Occipital lobe (tissue), 1 donor: ENCODE measurements at regions not wholly inside any gene's neighbourhood (a gene's known extent, or its start where the extent isn't known, plus 50 kb on each side); places are given as distances from the start of the nearest gene placed in this dataset.

Experiments
- DNase-seq: peaks from one replicate; lab custom pipeline; 2025; lab: John Stamatoyannopoulos, UW

DNA sequence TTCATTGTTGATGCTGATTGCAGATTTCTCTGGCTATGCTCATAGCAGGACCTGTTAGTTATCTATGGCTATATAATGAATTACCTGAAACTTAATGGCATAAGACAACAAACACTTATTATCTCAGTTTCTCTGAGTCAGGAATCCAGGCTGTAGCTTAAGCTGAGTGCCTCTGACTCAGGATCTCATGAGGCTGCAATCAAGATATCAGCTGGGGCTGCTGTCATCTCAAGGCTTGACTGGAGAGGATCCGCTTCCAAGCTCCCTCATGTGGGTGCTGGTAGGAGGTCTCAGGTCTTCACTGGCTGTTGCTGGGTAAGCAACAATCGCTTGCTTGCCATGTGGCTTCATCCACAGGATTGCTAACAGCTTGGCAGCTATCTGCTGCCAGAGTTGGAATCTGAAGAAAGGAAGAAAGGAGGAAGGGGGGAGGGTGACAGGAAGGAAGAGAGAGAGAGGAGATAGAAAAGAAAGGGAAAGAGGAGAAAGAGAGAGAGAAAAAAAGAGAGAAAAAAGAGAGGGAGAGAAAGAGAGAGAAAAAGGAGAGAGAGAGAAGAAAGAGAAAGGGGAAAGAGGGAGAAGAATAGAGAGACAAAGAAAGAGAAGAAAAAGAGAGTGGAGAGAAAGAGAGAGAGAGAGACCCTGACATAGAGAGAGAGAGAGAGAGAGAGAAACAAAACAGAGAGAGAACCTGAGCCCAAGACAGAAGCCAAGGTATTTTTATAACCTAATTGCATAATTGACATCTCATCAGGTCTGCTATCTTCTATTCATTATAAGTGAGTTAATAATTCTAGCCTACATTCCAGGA is 579.0 kb upstream of the BTBD3 start:
- no peak for DNase-seq

DNA sequence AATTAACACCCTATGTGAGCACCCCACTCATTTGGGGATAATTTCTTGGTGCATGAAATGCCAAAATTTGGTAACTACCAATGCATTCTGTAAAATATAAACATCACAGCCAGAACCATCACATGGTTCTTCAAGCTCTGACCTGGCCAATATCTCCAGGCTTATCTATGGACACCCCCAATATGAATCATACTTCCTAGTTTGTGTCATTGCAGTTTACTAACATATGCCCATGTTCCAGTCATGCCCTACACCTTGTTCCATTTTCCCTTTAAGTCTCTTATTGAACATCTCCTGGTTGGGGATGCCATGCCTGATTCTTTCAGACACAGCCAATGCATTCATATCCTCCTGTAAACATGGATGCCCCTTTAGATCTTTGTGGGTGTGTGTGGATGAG is 572.8 kb upstream of the BTBD3 start:
- DNase-seq = no peak

DNA sequence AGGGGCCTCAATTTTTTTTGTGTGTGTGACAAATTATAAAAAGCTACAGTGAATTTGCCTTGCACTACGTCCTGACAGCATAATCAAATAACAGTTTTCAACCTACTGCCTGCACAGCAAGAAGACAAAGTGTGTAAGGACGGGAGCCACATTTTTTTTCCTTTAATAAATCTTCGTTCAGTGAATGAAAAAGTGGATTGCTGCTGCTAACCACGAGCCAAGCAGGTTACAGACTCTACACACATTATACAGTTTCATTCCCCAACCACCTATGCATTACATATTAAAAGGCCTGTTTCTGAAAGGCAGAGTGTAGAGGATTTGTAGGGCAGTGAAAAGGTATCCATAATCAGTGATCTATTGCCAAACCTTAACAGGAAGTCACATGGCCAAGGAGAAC is 570.0 kb upstream of the BTBD3 start:
- no peak for DNase-seq

DNA sequence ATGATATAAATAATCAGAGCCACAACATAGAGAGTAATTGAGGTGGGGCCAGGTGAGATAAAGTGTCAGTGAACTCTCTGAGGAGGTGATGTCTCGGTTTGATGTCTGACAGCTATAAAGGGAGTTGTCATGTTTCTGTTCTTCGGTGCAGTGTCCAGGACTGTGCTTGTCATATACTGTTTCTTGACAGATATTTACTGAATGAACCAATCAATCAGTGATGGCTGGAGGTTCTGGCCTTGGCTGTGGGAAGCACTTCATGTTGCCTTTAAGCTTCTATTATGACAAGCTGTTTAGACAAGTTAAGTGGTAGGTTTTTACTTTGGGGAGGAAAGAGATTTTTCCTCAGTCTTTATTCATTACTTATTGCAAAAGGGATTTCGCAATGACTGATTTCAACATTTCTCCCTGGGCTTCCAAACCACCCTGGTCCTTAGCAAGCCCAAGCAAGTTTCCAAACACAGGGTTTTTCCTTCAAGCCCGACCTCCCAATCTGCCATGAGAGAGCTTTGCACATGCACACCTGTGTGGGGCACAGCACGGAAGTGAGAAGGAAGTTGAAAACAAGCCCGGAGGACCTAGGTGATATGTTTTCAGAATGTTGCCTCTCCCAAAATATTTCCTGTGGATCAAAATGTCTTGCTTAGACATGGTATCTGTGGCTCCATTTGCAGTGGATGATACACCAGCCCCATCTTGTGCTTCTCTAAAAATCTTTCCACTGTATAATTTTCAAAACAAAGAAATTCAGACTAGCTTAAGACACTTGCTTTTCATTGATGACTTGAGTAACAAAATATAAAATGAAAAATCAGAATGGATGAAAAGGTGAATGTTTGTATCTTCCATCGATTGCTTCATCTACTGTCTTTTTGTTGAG is 567.3 kb upstream of the BTBD3 start:
- DNase-seq = no peak

DNA sequence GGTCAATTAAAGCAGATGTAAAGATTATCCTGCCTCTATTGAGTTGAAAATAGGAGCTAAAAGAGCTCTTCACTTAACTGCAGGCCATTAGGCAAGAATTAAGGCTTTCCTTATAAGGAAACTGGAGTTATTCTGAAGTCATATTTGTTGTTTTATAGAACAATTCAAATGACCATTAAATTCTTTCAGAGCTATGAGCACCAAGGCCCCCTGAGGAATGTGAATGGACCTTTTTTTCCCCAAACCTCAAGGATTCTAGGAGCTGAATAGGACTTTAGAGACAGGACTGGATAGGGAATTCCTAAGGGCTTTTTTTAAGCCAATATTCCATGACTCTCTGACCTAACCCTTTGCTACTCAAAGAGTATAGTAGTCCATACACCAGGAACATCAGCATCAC is 565.7 kb upstream of the BTBD3 start:
- no peak for DNase-seq

DNA sequence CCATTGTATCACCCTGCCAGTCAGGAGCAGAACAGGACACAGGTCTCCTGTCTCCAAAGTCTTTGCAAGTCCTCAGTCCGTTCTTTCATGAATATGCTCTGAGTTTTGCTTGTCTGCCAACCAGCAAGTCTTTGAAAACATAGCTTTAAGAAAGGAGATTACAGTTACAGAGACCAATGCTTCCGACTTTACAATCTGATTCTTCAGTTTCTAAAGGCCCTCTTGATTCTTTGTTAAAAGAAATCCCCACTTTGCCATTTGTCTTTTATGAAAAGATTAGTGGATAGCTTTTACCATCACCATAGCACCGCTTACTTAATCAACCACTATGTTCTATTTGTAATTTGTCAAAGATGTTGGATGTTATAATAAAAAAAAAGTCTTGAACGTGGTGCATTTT is 562.8 kb upstream of the BTBD3 start:
- DNase-seq = no peak

DNA sequence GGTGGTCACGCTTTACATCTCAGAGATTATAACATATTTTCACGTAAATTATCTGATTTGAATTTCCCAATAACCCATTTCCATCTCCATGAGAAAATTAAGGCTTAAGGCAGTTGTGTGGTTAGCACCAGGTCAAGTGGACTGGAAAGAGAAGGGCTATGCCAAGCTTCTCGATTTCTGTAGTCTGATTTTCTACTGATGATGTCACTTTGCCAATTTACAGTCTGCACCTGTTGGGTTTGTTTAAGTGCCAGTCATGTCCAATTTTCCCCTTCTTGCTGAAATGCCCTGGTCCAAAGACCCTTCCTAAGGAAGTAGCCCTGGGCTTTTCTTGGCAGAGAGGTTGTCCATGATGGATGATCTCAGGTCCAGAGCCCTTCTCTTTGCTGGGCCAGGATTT is 562.3 kb upstream of the BTBD3 start:
- DNase-seq = no peak

DNA sequence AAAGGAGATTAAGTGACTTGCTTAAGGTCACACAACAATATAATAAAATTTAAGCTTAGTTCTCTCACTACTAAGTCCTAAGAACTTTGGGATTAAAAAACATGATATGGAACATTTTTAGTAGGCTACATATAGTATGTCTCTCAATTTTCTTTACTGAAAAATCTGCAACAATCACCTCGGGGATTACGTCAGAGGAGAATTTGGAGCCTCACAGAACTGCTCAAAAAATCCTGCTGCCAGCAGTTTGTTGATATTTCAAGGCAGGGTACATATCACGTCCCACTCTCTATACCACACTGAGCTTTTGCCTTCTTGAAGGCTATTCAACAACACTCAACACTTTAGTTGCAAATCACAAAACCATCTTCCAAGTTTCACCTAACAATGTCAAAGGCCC is 561.6 kb upstream of the BTBD3 start:
- no peak for DNase-seq

DNA sequence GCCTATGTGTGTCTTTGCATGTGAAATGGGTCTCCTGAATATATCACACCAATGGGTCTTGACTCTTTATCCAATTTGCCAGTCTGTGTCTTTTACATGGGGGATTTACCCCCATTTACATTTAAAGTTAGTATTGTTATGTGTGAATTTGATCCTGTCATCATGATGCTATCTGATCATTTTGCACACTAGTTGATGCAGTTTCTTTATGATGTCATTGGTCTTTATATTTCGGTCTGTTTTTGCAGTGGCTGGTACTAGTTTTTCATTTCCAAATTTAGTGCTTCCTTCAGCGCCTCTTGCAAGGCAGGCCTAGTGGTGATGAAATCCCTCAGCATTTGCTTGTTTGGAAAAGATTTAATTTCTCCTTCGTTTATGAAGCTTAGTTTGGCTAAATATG is 555.2 kb upstream of the BTBD3 start:
- DNase-seq = no peak

DNA sequence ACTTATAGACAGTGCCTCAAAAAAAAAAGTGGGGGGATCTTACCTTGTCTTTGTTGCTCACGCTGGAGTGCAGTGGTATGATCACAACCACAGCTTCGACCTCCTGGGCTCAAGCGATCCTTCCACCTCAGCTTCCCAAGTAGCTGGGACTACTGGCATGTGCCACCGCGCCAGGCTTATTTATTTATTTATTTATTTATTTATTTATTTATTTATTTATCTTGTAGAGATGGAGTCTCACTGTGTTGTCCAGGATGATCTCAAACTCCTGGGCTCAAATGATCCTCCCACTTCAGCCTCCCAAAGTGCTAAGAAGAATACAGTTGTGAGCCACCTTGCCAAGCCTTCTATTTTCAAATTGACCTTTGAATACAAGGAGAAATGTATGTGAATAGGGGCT is 553.0 kb upstream of the BTBD3 start:
- DNase-seq = no peak

DNA sequence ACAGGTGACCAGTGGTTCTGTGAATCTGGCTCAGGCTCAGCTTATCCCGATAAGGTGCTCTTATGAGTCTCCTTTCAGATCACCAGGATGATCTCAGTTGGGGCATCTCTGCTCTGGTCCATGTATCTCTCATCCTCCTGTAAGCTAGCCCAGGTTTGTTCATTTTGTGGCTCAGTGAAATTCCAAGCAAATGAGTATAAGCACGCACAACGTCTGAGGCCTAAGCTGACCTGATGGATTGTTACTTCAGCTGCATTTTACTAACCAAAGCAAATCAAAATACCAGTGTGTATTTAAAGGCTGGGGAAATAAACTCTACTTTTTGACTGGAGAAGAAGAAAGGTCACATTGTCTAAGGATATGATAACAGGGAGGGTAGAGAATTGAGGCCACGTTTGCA is 551.0 kb upstream of the BTBD3 start:
- no peak for DNase-seq

DNA sequence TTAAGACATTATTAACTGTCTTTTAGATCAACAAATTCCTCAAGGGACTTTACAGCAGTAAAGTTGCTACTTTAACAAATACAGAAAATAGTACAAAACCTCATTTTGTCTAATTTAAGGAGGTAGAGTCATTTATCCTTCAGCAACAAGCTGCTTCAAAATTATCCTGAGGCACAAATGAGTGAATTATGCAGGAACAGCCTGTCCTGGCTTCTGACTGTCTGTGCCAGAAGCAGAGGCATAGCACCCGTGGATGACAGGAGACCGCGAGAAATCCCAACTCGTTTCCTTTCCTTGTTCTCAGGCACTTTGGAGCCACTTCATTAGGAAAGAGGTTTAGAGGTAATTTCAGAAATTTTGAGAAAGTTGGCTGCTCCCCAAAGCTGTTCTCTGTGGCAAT is 549.2 kb upstream of the BTBD3 start:
- DNase-seq = no peak

DNA sequence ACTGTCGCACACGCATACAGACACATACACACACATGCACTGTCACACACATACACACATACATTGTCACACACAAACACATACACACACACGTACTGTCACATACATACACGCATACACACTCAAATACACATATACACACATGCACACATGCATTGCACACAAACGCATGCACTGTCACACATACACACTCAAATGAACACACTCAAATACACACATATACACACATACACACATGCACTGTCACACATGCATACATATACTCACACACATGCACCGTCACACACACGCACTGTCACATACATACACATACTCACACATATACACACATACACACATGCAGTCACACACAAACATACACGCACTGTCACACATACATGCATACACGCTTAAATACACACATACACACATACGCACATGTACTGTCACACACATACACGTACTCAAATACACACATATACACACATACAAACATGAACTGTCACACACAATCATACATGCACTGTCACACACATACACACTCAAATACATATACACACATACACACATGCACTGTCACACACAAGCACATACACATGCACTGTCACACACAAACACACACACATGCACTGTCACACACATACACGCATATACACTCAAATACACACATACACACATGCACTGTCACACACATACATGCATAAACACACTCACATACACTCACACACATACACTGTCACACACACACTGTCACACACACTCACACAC is 548.6 kb upstream of the BTBD3 start:
- no peak for DNase-seq

DNA sequence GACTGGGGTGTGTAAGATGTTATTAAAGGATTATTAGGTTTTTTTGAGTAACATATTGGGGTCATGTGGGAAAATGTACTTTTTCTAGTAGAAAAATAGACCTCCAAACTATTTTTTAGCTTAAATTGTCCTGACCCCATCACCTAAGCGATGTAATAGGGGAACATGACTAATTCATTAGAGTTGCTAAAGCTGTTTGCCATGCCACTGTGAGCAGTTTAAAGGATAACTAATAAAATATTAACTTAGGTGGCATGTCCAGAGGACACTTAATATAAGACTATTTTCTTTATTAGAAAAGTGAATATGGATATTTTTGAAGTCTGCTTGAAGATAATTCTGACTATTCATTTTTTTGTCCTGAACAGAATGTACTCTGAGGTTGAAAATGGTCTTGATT is 545.9 kb upstream of the BTBD3 start:
- DNase-seq = no peak

DNA sequence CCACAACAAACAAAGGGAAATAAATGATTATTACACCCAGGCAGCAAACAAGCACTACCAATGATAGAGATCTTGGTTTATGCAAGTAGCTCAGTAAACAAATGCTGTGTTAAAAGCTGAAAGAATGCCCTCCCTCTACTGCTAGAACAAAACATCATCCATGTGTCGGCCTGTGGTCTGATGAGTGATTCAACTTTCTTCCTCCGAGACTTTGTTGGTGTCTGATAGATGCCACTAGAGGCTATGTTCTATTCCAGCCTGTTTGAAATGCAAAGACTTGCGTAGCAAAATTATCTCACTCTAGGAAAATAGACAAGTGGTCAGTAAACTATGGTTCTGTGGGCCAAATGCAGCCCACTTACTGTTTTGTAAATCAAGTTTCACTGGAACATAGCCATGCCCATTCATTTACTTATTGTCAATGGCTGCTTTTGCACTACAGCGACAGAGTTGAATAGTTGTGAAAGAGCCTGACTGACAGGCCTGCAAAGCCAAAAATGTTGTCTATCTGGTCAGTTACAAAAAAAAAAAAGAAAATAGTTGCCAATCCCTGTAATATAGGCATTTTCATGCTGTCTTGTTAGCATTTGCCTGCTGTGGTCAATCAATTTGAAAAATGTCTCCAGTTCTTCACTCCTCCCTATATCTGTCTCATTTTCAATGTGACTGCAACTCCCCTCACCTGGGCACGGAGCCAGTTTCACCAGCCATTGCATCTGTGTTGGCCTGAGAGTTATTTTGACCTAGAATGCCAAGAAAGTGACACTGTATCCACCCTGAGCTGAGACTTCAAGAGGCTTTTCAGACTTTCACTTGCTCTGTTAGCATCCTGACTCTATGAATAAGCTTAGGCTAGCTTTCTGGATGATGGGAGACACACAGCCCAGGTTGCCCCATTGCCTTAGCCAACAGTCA is 544.6 kb upstream of the BTBD3 start:
- peak; percentile 2 for DNase-seq

DNA sequence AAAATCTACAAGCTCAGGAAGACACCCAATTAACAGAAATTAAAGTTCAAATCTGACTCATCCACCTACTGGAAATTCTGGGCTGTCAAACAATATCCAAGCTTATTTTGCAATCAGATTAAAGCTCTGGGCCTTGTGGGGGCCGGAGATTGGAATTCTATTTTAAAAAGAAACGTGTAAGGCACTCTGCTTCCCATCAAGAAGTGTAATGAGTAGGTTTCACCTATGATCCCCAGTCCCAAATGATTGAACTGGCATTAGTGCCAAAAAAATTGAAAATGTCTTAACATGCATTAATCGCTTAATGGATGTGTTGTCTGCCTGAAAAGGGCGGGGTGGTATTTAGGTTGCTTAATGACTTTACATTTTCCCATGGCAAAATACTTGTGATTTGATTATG is 542.4 kb upstream of the BTBD3 start:
- DNase-seq = no peak

DNA sequence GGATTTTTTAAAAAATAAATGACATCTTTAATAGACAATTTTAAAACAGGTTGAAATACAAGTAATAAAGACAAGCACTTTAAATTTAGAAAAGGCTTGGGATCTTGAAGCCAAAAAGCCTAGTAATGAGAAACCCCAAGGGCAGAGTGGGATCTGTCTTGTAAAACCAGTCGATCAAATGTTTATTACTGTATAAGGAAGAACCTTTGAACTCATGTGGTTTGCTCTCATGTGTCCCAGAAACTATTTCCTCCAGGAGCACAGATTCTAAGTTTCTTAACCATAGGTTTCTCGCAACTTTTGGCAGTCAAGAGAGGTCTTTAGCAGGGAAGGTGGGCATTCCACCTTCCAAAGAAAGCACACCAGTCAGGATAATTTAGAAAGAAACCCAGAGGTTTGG is 541.7 kb upstream of the BTBD3 start:
- DNase-seq = no peak

DNA sequence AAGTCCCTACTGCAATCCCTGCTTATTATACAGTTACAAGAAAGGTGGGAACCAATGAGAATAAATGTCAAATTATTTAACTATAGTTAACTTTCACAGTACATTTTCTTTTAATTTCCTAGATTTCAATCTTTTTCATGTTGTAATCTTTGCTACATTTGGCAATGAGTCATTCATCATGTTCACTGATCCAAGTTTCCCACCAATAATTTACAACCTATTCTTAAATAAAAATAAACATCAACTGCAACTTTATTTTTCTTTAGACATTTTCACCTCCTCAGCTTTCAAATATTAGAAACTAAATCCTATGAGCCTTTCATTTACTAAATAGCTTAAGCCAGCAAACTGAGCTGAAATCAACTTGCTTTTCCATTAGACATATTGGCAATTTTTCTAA is 541.3 kb upstream of the BTBD3 start:
- DNase-seq = no peak

DNA sequence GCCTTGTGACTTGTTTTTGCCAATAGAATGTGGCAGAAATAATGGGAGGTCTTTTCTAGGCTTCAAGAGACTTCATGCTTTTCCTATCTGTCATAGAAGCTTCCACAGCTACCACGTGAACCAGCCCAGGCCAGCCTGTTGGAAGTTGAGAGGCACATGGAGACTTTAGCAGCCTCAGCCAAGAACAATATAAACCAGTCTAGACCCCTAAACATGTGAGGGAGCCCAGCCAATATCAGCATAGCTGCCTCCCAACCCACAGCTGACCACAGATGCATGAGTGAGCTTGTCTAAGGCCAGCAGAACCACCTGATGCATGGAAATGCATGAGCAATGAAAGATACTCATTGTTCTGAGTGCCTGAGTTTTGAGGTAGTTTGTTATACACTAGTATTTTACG is 540.7 kb upstream of the BTBD3 start:
- no peak for DNase-seq

DNA sequence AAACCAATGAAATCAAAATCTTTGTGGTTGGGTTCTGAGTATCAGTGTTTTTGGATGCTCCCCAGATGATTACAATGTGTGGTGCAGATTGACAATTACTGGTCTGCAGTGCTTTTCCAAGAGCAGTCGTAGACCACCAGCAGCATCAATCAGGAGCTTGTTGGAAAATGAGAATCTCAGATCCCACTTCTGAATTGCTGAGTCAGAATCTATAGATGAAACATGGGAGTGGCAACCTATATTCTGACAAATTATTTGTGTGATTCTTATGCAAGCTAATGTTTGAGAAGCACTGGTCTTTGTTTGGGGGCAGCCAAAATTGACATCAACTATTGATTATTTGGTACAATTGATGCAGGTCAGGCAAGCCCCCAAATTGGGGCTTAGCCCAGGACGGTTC is 539.9 kb upstream of the BTBD3 start:
- no peak for DNase-seq

DNA sequence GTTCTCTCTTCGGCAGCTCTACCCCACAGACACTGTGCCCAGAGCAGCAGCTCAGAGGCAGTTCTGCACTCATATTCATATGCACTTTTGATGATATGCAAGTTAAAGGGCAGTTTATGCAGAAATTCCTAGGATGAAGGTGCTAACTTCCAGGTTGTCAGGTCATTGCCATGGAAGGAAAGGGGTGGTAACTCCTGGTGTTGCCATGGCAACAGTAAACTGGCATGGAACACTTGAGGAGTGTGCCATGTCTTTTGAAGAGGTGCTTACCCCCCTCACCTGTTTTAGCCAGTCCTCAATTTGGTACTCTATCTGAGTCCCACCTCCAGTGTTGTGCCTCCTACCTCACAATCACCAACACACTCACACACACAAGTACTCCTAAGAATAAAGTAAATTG is 539.4 kb upstream of the BTBD3 start:
- no peak for DNase-seq
